Left ventricle myocardium inferior (tissue), 1 donor: ENCODE measurements at regions not wholly inside any gene's neighbourhood (a gene's known extent, or its start where the extent isn't known, plus 50 kb on each side); places are given as distances from the start of the nearest gene placed in this dataset.

Experiments used
- DNase-seq: peaks from one replicate; pipeline ENCODE4 v3.0.0-alpha.2; 2020
- H3K27ac ChIP-seq: fragments of 200-600 bp; replicated peaks from 2 replicates; pipeline ENCODE4 v1.8.0; 2021
- H3K27me3 ChIP-seq: fragments of 200-600 bp; 2 replicates; pipeline ENCODE4 v1.8.0; 2021; ENCODE audit warnings: low read depth
- H3K36me3 ChIP-seq: fragments of 200-600 bp; 2 replicates; pipeline ENCODE4 v1.8.0; 2021
- H3K4me1 ChIP-seq: fragments of 200-600 bp; 2 replicates; pipeline ENCODE4 v1.8.0; 2021
- H3K4me3 ChIP-seq: fragments of 200-600 bp; 2 replicates; pipeline ENCODE4 v1.8.0; 2021; ENCODE audit warnings: mild to moderate bottlenecking, moderate library complexity
- H3K9me3 ChIP-seq: fragments of 200-600 bp; replicated peaks from 2 replicates; pipeline ENCODE4 v1.8.0; 2021
- CTCF ChIP-seq: fragments of 200-600 bp; IDR thresholded peaks from 2 replicates; pipeline ENCODE4 v1.8.0; 2021; ENCODE audit warnings: antibody characterized with exemption, mild to moderate bottlenecking, borderline replicate concordance
- intact Hi-C: fragments of 100-400 bp; cut with micrococcal nuclease; formaldehyde crosslinking; loops from one replicate; pipeline ENCODE4 v1.11.0; 2022
- donor health status: DM: no; HTN: yes; CAD: no; lungs with severe emphysema.

DNA sequence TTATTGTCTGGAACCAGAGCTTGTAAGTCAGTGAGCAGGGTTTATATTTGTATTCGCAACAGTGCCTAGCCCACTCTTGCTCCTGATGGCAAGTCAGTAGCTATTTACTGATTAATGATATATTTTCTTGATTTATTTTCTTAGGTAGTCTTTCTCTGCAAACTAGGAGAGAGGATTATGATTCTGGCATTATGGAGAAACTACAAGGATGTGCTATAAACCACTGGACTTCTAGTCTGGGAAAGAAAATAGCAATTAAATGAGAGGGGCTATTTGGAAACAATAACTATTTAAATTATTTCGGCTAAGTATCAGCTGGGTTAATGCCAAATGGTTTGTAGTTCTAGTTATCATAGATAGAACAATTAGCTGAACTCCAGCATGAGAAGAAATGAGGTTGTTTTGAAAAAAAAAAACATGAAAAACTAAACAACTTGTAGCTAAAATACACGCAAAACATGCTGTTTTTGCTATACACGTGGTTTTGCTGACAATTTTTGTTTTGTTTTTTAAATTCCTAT is 304.9 kb upstream of the TCF21 start:
- Histone ChIP-seq H3K27me3 (no peaks in the 10 kb centered on the region), H3K9me3 (peaks cover 16% of the 10 kb centered on the region), H3K4me1 (no peaks in the 10 kb centered on the region), H3K36me3 (no peaks in the 10 kb centered on the region), H3K4me3 (no peak overlapping the region), H3K27ac (no peak overlapping the region)
- no peak for DNase-seq
- TF ChIP-seq CTCF: no peak
- intact Hi-C loops: no loop called here

DNA sequence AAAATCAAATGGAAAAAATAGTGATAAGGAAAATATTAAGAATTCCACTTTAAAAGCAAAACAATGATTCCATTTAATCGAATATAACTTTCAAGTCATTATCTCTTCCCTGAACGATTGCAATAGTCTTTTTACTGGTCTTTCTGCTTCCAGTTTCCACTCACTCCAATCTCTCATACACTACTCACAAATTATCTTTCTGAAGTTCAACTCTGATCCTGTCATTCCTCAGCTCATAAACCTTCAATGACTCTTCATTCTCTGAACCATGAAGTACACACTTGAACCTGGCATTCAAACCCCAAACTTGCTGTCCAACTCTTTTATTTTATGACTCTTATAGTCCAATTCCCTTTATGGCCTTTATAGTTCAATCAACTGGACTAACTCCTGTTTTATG is 304.1 kb upstream of the TCF21 start:
- no peak for TF ChIP-seq CTCF
- intact Hi-C loops: no loop called here

DNA sequence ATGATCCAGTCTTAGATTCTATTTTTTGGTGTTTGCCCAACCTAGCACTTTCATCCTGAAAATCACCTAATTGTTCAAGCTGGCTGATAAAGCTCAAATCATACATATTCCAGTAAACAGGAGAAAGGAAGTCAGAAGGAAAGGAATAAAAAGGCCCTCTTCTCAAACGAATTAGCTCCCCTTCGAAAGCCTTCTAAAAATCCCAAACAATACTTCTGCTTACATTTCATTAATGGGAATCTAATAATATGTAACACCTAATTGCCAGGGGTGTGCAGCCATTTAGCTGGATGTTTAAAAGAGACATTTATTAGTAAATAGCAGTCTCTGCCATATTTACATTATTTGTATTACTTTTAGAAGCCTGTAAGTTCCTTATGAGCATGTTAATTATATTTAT is 302.9 kb upstream of the TCF21 start:
- intact Hi-C loops: no loop called here
- Histone ChIP-seq H3K9me3 (peaks cover 15% of the 10 kb centered on the region), H3K4me1 (no peaks in the 10 kb centered on the region), H3K4me3 (no peak overlapping the region), H3K36me3 (no peaks in the 10 kb centered on the region), H3K27ac (no peak overlapping the region), H3K27me3 (no peaks in the 10 kb centered on the region)
- TF ChIP-seq CTCF: no peak
- DNase-seq: no peak

More for the DNA sequence above, 304.1 kb upstream of the TCF21 start:
- H3K27me3 ChIP-seq: no peaks in the 10 kb centered on the region
- DNase-seq: no peak
- H3K36me3 ChIP-seq: no peaks in the 10 kb centered on the region
- no peaks in the 10 kb centered on the region for H3K4me1 ChIP-seq
- H3K27ac ChIP-seq: no peak overlapping the region
- H3K9me3 ChIP-seq: peaks cover 16% of the 10 kb centered on the region
- no peak overlapping the region for H3K4me3 ChIP-seq

DNA sequence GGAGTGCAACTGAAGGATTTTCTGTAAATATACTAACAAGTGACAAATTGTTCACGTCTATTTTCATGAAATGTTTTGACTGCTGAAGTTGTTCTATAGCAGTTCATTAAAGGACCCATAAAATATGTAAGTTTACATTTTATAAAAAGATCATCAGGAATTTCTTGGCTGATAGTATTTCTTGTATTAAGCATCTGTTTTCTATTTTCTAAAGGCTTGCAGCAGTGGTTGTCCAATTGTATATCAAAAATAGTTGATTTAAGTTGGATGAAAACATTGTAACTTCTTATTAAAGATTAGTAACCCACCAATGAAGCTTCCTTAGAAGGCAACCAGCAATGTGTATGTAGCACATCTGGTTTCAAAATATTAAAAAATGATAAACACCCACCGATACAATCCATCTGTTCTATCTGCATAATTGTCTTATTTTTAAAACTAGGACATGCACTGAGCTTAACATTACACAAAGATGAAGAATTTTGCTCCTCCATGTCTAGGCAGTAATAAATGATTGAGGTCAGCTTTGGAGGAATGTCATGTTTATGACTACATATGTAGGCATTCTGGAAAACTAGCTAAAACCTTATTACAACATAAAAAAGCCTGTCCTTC is 301.3 kb upstream of the TCF21 start:
- Histone ChIP-seq H3K27me3 (no peaks in the 10 kb centered on the region), H3K27ac (no peak overlapping the region), H3K9me3 (no peaks in the 10 kb centered on the region), H3K4me3 (no peak overlapping the region), H3K36me3 (no peaks in the 10 kb centered on the region), H3K4me1 (no peaks in the 10 kb centered on the region)
- intact Hi-C loops: no loop called here
- TF ChIP-seq CTCF: no peak
- no peak for DNase-seq

DNA sequence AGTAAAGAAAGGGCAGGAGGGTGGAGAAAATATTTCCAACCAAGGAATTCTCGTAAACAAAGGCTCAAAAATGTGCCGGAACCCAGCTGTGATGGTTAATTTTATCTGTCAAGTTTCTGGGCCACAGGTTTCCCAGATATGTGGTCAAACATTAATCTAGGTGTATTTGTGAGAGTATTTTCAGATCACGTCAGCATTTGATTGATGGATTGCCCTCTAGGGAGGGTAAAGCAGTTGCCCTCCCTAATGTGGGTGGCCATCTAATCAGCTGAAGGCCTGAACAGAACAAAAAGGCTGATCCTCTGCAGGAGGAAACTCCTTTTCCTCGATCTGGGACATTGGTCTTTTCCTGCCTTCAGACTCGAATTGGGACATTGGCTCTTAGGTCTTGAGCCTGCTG is 298.7 kb upstream of the TCF21 start:
- Histone ChIP-seq H3K27me3 (no peaks in the 10 kb centered on the region), H3K9me3 (no peaks in the 10 kb centered on the region), H3K4me1 (no peaks in the 10 kb centered on the region), H3K27ac (no peak overlapping the region), H3K36me3 (no peaks in the 10 kb centered on the region), H3K4me3 (no peak overlapping the region)
- TF ChIP-seq CTCF: no peak
- intact Hi-C loops: no loop called here
- no peak for DNase-seq
